Epithelial cell of proximal tubule (primary cell): ENCODE measurements at regions not wholly inside any gene's neighbourhood (a gene's known extent, or its start where the extent isn't known, plus 50 kb on each side); places are given as distances from the start of the nearest gene placed in this dataset.
A peak's percentile ranks its signal among the peaks of the same experiment; 100 is the strongest.

Experiments
- DNase-seq: peaks from one replicate; pipeline ENCODE4 v3.0.0-alpha.2; 2011; ENCODE audit warnings: low read depth
- H3K4me3 ChIP-seq: 2 replicates; pipeline ENCODE4 v1.5.1; 2011; ENCODE audit warnings: low read depth, mild to moderate bottlenecking, low read length
- TF ChIP-seq, protein P1 (sequence below): conservative IDR thresholded peaks from 2 replicates; pipeline ENCODE4 v1.5.1; 2012; ENCODE audit warnings: low read depth, mild to moderate bottlenecking, low read length

- H3K4me3 ChIP-seq: no peak overlapping the region
- TF ChIP-seq, protein P1, sequence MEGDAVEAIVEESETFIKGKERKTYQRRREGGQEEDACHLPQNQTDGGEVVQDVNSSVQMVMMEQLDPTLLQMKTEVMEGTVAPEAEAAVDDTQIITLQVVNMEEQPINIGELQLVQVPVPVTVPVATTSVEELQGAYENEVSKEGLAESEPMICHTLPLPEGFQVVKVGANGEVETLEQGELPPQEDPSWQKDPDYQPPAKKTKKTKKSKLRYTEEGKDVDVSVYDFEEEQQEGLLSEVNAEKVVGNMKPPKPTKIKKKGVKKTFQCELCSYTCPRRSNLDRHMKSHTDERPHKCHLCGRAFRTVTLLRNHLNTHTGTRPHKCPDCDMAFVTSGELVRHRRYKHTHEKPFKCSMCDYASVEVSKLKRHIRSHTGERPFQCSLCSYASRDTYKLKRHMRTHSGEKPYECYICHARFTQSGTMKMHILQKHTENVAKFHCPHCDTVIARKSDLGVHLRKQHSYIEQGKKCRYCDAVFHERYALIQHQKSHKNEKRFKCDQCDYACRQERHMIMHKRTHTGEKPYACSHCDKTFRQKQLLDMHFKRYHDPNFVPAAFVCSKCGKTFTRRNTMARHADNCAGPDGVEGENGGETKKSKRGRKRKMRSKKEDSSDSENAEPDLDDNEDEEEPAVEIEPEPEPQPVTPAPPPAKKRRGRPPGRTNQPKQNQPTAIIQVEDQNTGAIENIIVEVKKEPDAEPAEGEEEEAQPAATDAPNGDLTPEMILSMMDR: no peak
- DNase-seq: no peak
These were observed 425.3 kb upstream of the MDFIC2 start for GRCh38 chr3:70737666-70738290.

- no peak for DNase-seq
- no peak overlapping the region for H3K4me3 ChIP-seq
- TF ChIP-seq, protein P1: no peak
These were observed 423.6 kb upstream of the MDFIC2 start for GRCh38 chr3:70736009-70736408.

DNA sequence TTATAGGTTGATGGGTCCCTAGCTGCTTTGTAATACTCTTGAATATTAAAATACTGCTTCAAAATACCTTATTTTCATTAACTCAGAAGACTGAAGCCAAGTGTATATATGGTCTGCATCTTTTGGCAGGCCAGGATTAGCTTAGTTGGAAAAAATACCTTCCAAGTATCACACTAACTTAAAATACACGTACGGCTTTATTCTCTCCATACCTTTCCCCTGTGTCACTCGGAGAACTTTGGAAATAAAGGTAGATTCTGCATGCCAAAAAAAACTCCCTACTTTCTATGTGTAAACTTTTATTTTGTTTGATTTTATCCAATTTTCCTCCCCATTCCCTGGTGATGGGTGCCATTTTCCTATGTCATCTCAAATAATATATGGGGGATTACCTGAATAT is 422.3 kb upstream of the MDFIC2 start:
- no peak for DNase-seq
- H3K4me3 ChIP-seq: no peak overlapping the region
- TF ChIP-seq, protein P1: no peak

- no peak for DNase-seq
- TF ChIP-seq, protein P1: no peak
- no peak overlapping the region for H3K4me3 ChIP-seq
These were observed 418.6 kb upstream of the MDFIC2 start for GRCh38 chr3:70731046-70731445.

GRCh38 chr3:70729845-70730244 is 417.4 kb upstream of the MDFIC2 start:
- TF ChIP-seq, protein P1: no peak
- H3K4me3 ChIP-seq: no peak overlapping the region
- no peak for DNase-seq

- no peak for DNase-seq
- TF ChIP-seq, protein P1: no peak
These were observed 415.9 kb upstream of the MDFIC2 start for GRCh38 chr3:70728311-70728710.

DNA sequence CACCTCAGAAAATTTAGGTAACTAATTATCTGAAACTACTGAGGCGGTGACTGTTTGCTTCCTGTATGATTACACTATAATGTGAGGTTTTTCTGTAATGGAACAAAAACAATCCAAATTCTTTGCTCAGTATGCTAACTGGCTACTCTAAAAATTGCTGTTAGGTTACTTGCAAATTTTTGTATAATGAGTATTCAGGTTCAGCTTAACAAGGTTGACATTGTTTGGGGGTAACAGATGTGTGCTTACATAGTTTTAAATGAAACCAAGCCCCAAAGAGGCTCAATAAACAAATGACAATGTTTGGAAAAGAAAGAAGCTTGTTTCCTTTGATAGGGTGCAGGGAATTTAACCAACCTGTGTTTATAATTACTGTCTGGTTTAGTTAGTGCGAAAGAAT is 414.5 kb upstream of the MDFIC2 start:
- H3K4me3 ChIP-seq: no peak overlapping the region
- peak; percentile 16 for DNase-seq
- TF ChIP-seq, protein P1: no peak

More at GRCh38 chr3:70728311-70728710, 415.9 kb upstream of the MDFIC2 start:
- no peak overlapping the region for H3K4me3 ChIP-seq
